Thyroid gland (tissue), 4 donors: ENCODE measurements at regions not wholly inside any gene's neighbourhood (a gene's known extent, or its start where the extent isn't known, plus 50 kb on each side); places are given as distances from the start of the nearest gene placed in this dataset.

ENCODE experiments used
- DNase-seq, 2 donors: peaks; one replicate each; pipeline ENCODE4 v3.0.0-alpha.2; 2019
- H3K27ac ChIP-seq, 3 donors: fragments of 200-600 bp; sonication (generic); 1 replicate in 2 of 3; 2 replicates in 1 of 3; pipeline ENCODE4 v1.5.1; 2016 to 2019; ENCODE audit warnings: mild to moderate bottlenecking in 1 of 3, moderate library complexity in 1 of 3
- H3K27me3 ChIP-seq: fragments of 200-600 bp; sonication (generic); one replicate; pipeline ENCODE4 v1.5.1; 2019
- H3K36me3 ChIP-seq, 2 donors: fragments of 200-600 bp; sonication (generic); one replicate each; pipeline ENCODE4 v1.5.1; 2016 to 2019
- H3K4me1 ChIP-seq, 2 donors: fragments of 200-600 bp; sonication (generic); one replicate each; pipeline ENCODE4 v1.5.1; 2017 to 2019
- H3K4me3 ChIP-seq, 3 donors: fragments of 200-600 bp; sonication (generic); replicated peaks in 1 of 3; 1 replicate in 2 of 3; 2 replicates in 1 of 3; pipeline ENCODE4 v1.5.1; 2016; ENCODE audit warnings: mild to moderate bottlenecking in 1 of 3
- H3K9me3 ChIP-seq: fragments of 200-600 bp; sonication (generic); one replicate; pipeline ENCODE4 v1.5.1; 2017
- POLR2A ChIP-seq, 2 donors: fragments of 450-650 bp; IDR thresholded peaks; one replicate each; pipeline ENCODE4 v1.6.1; 2017; ENCODE audit warnings: antibody characterized with exemption in 2 of 2, mild to moderate bottlenecking in 2 of 2, moderate library complexity in 1 of 2
- WGBS, 2 donors: methylation state at CpG; one replicate each; pipeline ENCODE4 v1.1.5; 2017; 5-methylcytosine and 5-hydroxymethylcytosine counted together
- intact Hi-C: fragments of 100-400 bp; cut with DNase I; formaldehyde crosslinking; loops from one replicate; pipeline ENCODE4 v1.15.1; 2023
- TF ChIP-seq, protein P1 (sequence below), 6 experiments: fragments of 200-600 bp in 3 of 6; fragments of 450-650 bp in 3 of 6; sonication (generic) in 3 of 6; IDR thresholded peaks; one replicate each; pipeline ENCODE4 v1.5.1; 2016 to 2019; ENCODE audit warnings: antibody characterized with exemption in 6 of 6, mild to moderate bottlenecking in 2 of 6, inconsistent platforms in 1 of 6, moderate library complexity in 1 of 6

DNA sequence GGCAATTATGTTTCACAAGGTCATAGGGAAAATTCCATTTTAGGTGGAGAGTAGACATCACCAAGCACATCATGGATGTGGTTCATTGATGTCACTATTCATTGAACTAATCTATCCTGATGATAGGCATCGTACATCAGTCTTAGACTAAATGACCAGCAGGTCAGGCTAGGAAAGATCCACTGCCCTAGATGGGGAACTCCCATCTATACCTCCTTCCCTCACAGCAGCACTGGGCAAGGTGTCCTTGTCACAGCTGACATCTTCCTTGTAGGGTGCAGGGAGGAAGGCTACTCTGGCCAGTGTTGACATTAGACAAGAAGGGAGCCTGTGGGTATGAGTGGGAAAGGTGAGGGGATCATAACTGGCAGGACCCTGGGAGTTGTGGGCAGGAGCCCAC, 63.8 kb upstream of the CAPRIN2 start:
- 86 to 100% methylated on average over 1 of the region's 1 CpG for WGBS, 2 donors
- Histone ChIP-seq H3K27ac (no peak overlapping the region), H3K4me3 (no peak overlapping the region), H3K36me3 (no peaks in the 10 kb centered on the region), H3K27me3 (no peaks in the 10 kb centered on the region), H3K9me3 (no peaks in the 10 kb centered on the region), H3K4me1 (peaks cover 0 to 7% of the 10 kb centered on the region in 2 donors)
- intact Hi-C loops: no loop called here
- DNase-seq: no peak
- TF ChIP-seq POLR2A (IDR thresholded peaks at IDR 0.05): no peak
- TF ChIP-seq, protein P1, sequence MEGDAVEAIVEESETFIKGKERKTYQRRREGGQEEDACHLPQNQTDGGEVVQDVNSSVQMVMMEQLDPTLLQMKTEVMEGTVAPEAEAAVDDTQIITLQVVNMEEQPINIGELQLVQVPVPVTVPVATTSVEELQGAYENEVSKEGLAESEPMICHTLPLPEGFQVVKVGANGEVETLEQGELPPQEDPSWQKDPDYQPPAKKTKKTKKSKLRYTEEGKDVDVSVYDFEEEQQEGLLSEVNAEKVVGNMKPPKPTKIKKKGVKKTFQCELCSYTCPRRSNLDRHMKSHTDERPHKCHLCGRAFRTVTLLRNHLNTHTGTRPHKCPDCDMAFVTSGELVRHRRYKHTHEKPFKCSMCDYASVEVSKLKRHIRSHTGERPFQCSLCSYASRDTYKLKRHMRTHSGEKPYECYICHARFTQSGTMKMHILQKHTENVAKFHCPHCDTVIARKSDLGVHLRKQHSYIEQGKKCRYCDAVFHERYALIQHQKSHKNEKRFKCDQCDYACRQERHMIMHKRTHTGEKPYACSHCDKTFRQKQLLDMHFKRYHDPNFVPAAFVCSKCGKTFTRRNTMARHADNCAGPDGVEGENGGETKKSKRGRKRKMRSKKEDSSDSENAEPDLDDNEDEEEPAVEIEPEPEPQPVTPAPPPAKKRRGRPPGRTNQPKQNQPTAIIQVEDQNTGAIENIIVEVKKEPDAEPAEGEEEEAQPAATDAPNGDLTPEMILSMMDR (IDR thresholded peaks at IDR 0.05): no peak

DNA sequence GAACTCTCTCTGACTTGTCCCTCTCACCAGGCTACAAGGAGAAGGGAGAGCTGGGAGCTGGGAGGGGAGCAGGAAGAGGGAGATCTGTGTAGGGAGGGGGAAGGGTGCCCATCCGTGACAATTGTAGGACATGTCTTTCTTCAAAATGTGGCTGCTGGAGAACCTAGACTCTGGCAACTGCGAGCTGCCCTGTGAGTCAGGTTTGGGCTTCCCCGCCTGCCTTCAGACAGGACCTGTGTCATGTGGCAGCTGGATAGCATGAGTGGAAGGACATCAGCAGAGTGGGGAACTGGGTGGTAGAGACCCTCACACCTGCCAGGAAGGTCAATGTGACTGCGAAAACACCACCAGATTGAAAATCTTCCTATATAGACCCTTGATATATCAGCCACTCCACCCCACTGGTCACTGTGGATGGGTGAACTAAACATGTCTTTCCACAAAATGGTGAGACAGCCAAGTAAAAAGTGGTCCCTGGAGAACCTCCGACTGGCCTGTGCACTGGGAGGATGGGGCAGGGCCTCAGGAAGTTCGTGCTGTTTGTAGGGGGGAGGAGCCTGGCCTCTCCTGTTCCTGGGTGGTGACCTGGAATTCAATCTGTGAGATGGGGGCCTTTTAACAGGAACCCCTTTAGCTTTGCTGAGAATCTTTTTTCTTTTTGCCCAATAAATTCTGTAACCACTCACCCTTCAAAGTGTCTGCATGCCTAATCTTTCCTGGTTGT, 62.2 kb upstream of the CAPRIN2 start:
- intact Hi-C loops: no loop called here
- 64 to 67% methylated on average over 6 of the region's 6 CpGs for WGBS, 2 donors
- no peaks in the 10 kb centered on the region for H3K9me3 ChIP-seq
- no peaks in the 10 kb centered on the region for H3K4me1 ChIP-seq
- no peak for TF ChIP-seq POLR2A (IDR thresholded peaks at IDR 0.05)
- TF ChIP-seq, protein P1 (IDR thresholded peaks at IDR 0.05): no peak
- H3K36me3 ChIP-seq: no peaks in the 10 kb centered on the region
- peak in 1 of 2 donors; percentile 6 for DNase-seq
- no peak overlapping the region for H3K4me3 ChIP-seq
- no peak overlapping the region for H3K27ac ChIP-seq
- no peaks in the 10 kb centered on the region for H3K27me3 ChIP-seq

DNA sequence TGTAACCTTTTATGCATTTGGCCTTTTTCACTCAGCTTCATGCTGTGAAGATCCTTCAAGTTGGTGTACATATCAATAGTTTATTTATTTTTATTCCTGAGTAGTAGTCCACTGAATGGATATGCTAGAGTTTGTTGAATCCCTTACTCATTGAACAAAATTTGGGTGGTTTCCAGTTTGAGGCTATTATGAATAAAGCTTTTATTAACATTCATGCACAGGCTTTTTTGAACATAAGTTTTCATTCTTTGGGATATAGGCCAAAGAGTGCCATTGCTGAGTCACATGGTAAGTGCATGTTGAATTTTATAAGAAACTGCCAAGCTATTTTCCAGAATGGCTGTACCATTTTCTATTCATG, 59.5 kb upstream of the CAPRIN2 start:
- Histone ChIP-seq H3K4me1 (no peaks in the 10 kb centered on the region), H3K4me3 (no peak overlapping the region), H3K27me3 (no peaks in the 10 kb centered on the region), H3K27ac (no peak overlapping the region), H3K9me3 (no peaks in the 10 kb centered on the region), H3K36me3 (no peaks in the 10 kb centered on the region)
- DNase-seq: no peak
- intact Hi-C loops: no loop called here
- TF ChIP-seq POLR2A (IDR thresholded peaks at IDR 0.05): no peak
- TF ChIP-seq, protein P1 (IDR thresholded peaks at IDR 0.05): no peak

DNA sequence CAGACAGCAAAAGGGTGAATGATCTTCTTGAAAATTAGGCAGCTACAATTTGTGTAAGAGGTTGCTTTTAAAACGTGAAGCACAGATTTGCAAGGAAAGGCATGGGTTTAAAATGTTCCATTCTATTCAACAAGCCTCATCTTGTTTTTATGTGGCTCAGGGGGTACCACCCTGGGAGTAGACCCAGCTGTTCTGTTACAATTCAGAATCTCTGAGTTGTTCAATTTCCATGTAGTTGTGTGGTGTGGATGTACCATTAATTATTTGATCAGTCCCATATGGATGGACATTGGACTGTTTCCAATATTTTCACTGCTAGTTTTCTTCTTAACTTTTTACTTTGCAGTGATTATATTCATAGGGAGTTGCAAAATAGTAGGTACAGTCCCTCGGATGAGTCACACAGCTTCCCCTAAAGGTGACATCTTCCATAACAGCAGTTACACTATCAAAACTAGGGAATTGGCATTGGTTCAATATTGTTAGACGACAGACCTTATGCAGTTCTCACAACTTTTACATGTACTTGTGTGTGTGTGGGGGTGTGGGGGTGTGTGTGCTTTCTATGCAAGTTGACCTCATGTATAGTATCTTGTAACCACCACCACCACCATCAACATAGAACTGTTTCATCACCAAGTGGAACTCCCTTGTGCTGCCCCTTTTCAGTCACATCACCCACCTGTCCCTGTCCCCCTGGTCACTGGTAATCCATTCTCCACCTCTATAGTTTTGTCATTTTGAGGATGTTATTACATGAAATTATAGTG, 59.0 kb upstream of the CAPRIN2 start:
- no peak for DNase-seq
- no peak overlapping the region for H3K27ac ChIP-seq
- no peaks in the 10 kb centered on the region for H3K36me3 ChIP-seq
- no peaks in the 10 kb centered on the region for H3K9me3 ChIP-seq
- H3K4me3 ChIP-seq: no peak overlapping the region
- H3K27me3 ChIP-seq: no peaks in the 10 kb centered on the region
- TF ChIP-seq, protein P1 (IDR thresholded peaks at IDR 0.05): no peak
- TF ChIP-seq POLR2A (IDR thresholded peaks at IDR 0.05): no peak
- intact Hi-C loops: no loop called here
- H3K4me1 ChIP-seq: no peaks in the 10 kb centered on the region
- WGBS, 2 donors: 49 to 52% methylated on average over 3 of the region's 3 CpGs

DNA sequence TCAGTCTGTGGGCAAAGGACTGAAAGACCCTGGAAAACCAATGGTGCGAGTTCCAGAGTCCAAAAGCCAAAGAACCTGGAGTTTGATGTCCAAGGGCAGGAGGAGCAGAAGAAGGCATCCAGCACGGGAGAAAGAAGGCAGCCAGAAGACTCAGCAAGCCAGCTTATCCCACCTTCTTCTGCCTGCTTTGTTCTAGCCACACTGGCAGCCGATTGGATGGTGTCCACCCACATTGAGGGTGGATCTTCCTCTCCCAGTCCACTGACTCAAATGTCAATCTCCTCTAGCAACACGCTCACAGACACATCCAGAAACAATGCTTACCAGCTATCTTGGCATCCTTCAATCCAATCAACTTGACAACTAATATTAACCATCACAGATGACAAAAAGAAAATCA, 57.2 kb upstream of the CAPRIN2 start:
- no peaks in the 10 kb centered on the region for H3K4me1 ChIP-seq
- no peaks in the 10 kb centered on the region for H3K27me3 ChIP-seq
- WGBS, 2 donors: 59 to 64% methylated on average over 4 of the region's 4 CpGs
- H3K27ac ChIP-seq: no peak overlapping the region
- intact Hi-C loops: no loop called here
- H3K9me3 ChIP-seq: no peaks in the 10 kb centered on the region
- H3K36me3 ChIP-seq: no peaks in the 10 kb centered on the region
- DNase-seq: no peak
- no peak for TF ChIP-seq POLR2A (IDR thresholded peaks at IDR 0.05)
- TF ChIP-seq, protein P1 (IDR thresholded peaks at IDR 0.05): no peak
- H3K4me3 ChIP-seq: no peak overlapping the region
